Fibroblast of lung (primary cell): ENCODE measurements at regions not wholly inside any gene's neighbourhood (a gene's known extent, or its start where the extent isn't known, plus 50 kb on each side); places are given as distances from the start of the nearest gene placed in this dataset.

Source experiments
- CTCF ChIP-seq, 2 donors: IDR thresholded peaks in 1 of 2; conservative IDR thresholded peaks in 1 of 2; 1 replicate in 1 of 2; 2 replicates in 1 of 2; pipeline ENCODE4 v1.5.1; 2011 to 2012; ENCODE audit warnings: low read length in 2 of 2, control low read depth in 1 of 2, inconsistent platforms in 1 of 2, low read depth in 1 of 2, mild to moderate bottlenecking in 1 of 2
- EZH2 ChIP-seq: IDR thresholded peaks from 2 replicates; pipeline ENCODE4 v1.5.1; 2012; ENCODE audit warnings: low read length, control low read depth, mild to moderate bottlenecking; ENCODE audit errors: missing control alignments

- TF ChIP-seq CTCF (conservative IDR thresholded peaks at IDR 0.05 in 1 of 2, IDR thresholded peaks at IDR 0.05 in 1 of 2; ENCODE audit: low read depth in 1 of 2, low read length in 2 of 2) (no peak), EZH2 (no peak)
These were observed 487.8 kb upstream of the PODXL start for GRCh38 chr7:132044247-132044646.
